Esophagus muscularis mucosa (tissue), 4 donors: ENCODE measurements at regions not wholly inside any gene's neighbourhood (a gene's known extent, or its start where the extent isn't known, plus 50 kb on each side); places are given as distances from the start of the nearest gene placed in this dataset.

Experiments used
- EP300 ChIP-seq: sonication (generic); formaldehyde crosslinking; IDR thresholded peaks from one replicate; pipeline ENCODE4 v1.6.1; 2017; ENCODE audit warnings: antibody characterized with exemption
- POLR2A ChIP-seq: fragments of 450-650 bp; IDR thresholded peaks from one replicate; pipeline ENCODE4 v1.6.1; 2017; ENCODE audit warnings: antibody characterized with exemption, moderate library complexity, mild to moderate bottlenecking, low read depth
- POLR2AphosphoS5 ChIP-seq, 2 donors: sonication (generic); formaldehyde crosslinking; IDR thresholded peaks; one replicate each; pipeline ENCODE4 v1.6.1; 2017; ENCODE audit warnings: antibody characterized with exemption in 2 of 2
- TF ChIP-seq, protein P1 (sequence below), 3 experiments: fragments of 200-600 bp in 2 of 3; fragments of 450-650 bp in 1 of 3; sonication (generic) in 2 of 3; IDR thresholded peaks; one replicate each; pipeline ENCODE4 v1.5.1; 2017 to 2019; ENCODE audit warnings: antibody characterized with exemption in 3 of 3, mild to moderate bottlenecking in 2 of 3, moderate library complexity in 1 of 3

DNA sequence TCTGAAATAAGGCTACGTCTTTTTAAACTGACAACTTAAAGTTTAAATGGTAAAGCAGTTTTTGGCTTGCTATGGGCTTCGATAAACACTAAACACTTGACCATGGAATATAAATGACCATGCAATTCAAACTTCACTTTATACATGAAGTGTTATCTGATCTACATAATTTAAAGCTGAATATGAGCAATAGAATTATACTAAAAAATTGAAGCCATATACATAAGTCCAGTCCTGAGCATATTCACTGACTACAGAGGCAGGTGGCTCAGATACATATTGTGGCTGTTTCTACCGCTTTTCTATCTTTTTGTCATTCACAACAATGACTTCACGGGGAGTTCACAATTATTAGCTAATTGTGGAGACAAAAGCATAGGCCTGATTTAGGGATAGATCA, 149.6 kb upstream of the DDIT4L start:
- TF ChIP-seq, protein P1, sequence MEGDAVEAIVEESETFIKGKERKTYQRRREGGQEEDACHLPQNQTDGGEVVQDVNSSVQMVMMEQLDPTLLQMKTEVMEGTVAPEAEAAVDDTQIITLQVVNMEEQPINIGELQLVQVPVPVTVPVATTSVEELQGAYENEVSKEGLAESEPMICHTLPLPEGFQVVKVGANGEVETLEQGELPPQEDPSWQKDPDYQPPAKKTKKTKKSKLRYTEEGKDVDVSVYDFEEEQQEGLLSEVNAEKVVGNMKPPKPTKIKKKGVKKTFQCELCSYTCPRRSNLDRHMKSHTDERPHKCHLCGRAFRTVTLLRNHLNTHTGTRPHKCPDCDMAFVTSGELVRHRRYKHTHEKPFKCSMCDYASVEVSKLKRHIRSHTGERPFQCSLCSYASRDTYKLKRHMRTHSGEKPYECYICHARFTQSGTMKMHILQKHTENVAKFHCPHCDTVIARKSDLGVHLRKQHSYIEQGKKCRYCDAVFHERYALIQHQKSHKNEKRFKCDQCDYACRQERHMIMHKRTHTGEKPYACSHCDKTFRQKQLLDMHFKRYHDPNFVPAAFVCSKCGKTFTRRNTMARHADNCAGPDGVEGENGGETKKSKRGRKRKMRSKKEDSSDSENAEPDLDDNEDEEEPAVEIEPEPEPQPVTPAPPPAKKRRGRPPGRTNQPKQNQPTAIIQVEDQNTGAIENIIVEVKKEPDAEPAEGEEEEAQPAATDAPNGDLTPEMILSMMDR (IDR thresholded peaks at IDR 0.05), result no peak
- no peak for TF ChIP-seq POLR2AphosphoS5 (IDR thresholded peaks at IDR 0.05)
- TF ChIP-seq POLR2A, result no peak
- TF ChIP-seq EP300, result no peak
